UCSD-AML1 (cell line): ENCODE measurements at regions not wholly inside any gene's neighbourhood (a gene's known extent, or its start where the extent isn't known, plus 50 kb on each side); places are given as distances from the start of the nearest gene placed in this dataset.

ENCODE experiments used
- DNase-seq: peaks from one replicate; lab custom pipeline; 2025; ENCODE audit not compliant: unreplicated experiment; lab: John Stamatoyannopoulos, UW

DNA sequence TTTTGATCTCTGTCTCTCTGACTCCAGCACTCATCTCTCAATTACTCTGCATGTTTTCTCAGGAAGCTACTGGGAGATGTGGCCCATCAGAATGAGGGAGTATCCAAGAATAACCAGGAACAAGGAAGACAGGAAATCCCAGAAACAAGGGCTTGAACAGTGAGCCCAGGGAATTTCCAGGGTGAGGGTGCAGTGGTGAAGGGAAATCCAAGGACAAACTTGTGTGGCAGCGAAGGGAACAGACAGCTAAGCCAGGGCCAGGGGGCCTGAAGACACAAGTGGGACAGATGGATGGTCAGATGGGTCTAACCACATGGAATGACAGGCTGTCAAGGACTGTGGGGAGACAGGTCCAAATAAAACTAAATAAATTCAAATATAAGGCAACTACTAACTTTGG is 121.8 kb upstream of the ERRFI1 start:
- DNase-seq: no peak

DNA sequence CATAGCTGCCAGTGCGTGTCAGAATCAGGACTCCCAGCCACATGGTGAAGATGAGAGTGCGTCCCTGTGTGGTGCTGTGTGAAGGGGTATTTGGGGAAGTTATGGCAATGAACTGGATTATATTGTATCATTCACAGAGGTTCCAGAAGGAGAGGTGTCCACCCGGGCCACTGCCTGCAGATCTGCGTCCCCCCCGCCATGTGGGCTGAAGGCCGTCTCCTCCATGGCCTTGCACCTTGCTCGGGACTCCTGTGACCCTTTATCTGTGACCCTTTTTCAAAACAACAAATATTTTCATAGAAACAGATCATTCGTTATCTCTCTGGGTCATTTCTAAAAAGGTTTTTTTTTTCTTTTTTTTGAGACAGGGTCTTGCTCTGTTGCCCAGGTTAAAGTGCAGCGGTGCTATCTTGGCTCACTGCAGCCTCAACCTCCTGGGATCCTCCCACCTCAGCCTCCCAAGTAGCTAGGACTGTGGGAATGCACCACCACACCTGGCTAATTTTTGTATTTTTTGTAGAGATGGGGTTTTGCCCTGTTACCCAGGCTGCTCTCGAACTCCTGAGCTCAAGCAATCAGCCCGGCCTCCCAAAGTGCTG is 120.2 kb upstream of the ERRFI1 start:
- no peak for DNase-seq

DNA sequence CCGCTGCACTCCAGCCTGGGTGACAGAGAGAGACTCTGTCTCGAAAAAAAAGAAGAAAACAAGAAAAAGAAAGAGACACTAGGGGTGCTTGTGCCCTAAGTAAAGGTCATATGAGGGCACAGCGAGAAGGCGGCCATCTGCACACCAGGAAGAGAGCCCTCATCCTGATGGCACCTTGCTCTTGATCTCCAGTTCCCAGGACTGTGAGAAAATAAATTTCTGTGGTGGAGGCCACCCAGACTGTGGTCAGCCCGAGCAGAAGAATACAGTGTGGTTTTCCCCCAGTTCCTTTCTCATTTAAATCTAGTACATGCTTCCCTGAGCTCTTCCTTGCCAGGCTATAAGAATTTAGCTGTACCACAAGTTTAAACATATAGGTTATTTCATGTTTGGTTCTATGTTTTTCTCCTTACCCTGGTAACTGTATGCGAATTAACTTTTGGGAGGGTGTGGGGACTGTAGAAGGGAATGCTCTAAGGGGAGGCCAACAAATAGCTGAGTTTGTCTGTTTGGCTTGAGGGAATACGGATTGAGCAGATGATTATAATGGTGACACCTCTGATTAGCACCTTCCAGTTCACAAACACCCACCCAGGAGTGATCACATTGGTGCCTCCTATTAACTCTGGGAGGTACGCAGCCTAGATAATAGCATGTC is 119.6 kb upstream of the ERRFI1 start:
- no peak for DNase-seq

DNA sequence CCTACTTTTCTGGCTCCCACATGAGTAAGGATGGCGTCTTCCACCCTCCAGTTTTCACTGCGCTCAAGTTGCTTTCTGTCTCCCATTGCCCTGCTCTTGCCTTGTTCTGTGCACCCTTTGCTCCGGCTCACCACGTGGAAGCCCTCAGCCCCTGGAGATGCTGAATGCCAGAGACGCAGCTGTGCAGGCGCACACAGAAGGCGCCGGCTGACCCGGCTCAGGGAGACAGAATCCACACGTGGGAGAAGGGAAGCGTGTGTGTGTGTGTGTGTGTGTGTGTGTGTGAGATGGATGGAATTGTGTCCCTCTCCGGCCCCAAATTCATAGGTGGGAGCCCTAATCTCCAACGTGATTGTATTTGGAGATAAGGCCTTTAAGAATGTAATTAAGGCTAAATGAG is 118.2 kb upstream of the ERRFI1 start:
- no peak for DNase-seq

DNA sequence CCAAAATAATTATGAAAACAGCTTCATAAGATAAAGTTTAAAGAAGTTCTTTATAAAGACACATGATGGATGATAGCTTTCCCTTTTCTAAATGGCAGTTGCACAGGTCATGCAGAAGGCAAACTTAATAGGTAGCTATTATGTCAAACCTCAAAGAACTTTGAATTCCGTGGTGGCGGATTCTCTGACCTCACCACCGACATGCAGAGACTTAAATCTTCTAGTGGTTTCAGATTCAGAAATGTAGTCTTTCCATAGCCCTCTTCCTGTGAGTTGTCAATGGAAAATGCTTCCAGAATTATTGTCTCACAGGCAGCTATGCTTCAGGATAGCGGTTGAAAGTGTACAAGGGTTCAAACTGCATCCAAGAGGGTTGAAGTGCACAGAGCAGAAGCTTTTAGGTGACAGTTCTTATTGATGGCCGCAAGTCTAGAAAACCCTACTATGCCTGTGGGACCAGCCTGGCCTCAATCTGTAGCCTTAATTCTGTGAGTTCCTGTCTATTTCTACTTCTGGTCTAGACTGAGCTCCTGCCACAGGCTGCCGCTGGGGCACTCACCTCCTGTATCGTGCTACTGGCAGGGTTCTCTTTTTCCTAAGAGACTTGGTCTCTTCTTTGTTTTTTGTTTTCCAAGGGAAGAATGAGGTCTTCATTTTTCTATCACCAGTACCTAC is 117.0 kb upstream of the ERRFI1 start:
- no peak for DNase-seq

DNA sequence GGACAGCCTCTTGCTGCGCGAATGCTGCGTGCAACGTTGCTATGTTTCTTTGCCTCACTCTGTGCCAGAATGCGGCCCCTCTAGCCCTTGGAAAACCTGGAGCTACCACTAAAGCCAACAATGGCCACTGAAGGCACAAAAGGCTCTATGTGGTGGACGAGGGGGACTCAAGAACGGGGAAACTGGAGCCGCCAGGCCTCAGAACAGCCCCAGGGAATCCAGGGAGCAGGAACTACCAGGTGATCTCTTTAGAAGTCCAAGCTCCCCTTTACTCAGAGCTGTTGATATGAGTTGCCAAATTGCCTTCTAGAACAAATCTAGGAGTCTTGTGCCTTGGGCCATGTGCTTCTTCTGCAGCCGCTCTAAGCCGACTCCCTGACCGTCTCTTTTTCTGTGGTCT is 113.8 kb upstream of the ERRFI1 start:
- DNase-seq: no peak

DNA sequence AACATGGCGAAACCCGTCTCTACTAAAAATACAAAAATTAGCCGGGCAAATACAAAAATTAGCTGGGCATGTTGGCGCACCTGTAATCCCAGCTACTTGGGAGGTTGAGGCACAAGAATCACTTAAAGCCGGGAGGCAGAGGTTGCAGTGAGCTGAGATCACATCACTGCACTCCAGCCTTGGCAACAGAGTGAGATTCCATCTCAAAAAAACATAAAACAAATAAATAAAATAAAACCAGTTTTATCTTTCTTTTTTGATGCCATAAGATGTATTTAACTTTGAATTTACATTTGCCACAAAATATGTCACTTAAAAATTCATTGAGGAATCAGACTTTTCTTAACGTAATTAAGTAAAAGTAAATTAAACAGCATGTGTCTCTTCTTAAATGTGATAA is 113.3 kb upstream of the ERRFI1 start:
- no peak for DNase-seq

DNA sequence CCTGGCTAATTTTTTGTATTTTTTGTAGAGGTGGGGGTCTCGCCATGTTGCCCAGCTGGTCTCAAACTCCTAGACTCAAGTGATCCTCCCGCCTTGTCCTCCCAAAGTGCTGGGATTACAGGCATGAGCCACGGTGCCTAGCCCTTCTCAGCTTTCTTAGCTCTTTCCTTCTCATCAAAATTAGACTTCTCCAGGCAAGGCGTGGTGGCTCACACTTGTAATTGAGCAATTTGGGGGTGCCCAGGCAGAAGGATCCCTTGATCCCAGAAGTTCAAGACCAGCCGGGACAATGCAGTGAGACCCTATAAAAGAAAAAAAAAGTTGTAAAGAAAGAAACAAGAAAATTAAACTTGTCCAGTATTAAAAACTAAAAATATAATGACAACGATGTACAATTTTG is 112.6 kb upstream of the ERRFI1 start:
- no peak for DNase-seq

DNA sequence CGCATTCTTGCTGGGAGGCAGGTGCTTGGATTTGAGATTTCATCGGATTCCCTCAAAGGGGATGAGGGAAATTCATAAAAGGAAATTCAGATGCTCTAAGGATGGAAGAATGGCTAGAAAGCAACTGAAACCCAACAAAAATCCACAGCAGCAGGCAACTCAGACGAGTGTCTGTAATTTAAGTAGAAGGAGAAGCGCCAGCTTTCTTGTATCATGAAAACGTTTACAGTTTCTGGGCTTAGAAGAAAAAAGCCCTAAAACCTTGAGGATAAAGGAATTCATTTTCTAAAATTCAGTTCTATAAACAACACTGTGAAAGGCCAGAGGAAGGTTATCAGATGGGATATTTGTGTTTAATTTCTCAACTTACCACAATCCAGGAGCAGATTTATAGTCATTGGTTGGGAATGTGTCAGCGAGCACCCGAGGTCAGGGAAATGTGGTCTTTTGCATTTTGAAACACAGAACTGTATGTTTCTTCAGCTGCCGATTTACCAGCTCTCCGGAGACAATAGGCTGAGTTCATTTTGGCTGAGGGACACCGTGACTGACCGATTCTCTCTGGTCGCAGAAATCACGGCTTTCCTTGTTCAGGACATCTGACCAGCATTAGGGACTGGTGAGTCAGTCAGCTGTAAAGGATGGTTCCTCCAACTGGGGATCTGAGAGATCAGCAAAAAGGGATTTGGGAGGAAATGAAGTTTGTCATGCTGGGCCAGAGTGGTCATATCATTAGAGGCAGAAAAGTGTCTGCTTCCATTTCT is 111.6 kb upstream of the ERRFI1 start:
- DNase-seq: no peak

DNA sequence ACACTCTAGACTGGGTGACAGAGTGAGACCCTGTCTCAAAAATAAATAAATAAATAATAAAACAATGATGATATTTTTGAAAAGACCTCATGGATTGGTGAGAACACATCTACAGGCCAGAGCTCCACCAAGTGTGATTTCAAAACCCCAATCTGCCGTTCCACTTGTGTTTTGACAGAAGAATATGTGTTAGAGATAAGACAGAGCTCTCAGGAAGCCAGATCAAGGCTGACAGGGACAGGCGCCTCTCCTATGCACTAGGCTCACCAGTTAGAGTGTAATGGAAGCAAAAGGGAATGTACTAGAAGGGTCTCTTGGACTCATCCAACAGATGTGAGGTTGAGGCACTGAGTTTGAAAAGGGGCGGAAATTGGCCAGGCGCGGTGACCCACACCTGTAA is 110.7 kb upstream of the ERRFI1 start:
- no peak for DNase-seq

DNA sequence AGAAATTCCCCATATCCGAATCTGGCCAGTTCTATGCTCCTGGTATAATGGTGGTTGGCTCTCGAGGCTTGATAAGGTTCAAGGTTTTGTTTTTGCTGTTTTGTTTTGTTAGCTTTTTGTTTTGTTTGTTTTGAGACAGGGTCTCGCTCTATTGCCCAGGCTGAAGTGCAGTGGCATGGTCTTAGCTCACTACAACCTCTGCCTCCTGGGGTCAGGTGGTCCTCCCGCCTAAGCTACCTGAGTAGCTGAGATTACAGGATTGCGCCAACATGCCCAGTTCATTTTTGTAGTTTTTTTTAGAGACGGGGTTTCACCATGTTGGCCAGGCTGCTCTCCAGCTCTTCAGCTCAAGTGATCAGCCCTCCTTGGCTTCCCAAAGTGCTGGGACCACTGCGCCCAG is 109.1 kb upstream of the ERRFI1 start:
- DNase-seq: no peak

DNA sequence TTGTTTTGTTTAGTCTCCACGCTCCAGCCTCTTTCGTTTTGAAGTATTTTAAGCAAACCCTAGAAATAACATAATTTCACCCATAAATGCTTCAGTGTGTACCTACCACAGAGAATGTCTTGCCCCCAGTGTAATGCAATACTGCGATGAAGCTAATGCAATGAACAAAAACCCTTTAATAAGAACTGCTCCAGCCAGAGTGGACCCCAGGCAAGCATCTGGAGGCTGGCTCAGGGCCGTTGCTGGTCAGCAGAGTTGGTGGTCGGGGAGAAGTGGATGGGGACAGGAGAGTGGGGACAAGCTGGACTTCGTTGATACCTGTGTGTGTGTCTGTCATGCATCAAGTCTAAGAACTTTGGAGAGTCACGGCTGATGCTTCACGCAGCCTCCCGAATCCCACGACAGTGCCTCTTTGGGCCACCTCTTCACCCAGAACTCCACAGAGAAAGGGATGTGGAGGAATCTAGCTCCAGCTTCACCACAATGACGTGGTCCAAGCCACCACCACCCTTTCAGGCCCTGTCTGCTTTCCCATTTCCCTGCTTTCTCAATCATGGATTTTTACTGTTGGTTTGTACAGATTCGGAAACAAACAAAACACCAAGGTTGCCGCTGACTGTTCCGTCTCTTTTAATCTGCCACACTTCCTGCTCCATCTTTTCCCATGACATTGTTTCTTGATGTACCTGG is 108.6 kb upstream of the ERRFI1 start:
- DNase-seq: no peak

DNA sequence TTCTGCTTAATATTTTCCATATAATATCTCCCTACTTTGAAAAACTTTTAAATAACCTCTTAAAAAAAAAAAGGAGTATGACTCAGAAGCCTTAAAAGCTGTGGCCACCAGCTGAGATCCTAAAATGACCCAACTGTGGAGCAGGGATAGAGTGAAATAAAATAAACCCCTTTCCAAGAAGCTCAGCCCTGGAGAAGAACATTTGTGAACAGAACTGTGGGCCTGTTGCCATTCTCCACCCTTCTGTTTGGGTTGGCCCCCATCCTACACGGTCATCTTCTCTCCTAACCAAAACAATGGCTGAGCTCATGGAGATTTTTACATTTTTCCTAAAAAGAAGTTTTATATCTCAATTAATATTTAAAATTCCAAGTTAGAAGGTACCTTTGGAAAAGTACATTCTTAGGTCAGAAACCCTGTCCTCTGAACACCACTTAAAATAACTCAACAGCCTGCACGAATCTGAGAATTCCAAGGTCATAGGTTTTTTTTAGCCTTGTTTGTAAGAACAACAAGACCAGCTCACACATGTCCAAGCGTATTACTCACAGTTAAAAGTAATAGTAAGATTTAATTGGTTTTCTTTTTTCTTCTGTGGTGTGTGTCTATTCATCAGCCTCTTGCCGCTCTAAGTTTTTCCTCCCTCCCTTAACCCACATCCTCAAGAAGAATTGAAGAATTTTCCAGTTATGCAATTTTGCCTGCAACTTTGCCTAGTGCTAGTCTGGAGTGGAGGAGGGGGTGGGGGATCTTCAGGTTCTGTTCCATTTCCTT is 107.7 kb upstream of the ERRFI1 start:
- DNase-seq: no peak

DNA sequence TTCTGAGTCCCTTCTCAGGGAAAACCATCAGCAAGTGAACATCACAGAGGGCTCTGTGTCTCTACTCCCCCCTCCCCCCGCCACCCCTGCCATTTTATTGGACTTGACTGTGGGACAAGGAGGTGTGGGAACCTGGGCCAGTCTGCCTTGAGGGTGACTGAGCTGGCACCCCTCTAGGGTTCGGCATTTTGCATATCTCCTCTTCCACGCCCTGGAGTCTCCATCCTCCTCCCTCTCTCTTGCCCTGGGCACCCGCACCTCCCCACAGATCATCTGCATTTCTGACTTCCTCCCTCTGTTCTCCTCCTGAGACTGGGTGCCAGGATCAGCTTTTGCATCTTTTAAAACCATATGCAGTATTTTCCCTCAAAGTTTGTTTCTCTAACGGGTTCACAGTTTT is 107.1 kb upstream of the ERRFI1 start:
- no peak for DNase-seq

DNA sequence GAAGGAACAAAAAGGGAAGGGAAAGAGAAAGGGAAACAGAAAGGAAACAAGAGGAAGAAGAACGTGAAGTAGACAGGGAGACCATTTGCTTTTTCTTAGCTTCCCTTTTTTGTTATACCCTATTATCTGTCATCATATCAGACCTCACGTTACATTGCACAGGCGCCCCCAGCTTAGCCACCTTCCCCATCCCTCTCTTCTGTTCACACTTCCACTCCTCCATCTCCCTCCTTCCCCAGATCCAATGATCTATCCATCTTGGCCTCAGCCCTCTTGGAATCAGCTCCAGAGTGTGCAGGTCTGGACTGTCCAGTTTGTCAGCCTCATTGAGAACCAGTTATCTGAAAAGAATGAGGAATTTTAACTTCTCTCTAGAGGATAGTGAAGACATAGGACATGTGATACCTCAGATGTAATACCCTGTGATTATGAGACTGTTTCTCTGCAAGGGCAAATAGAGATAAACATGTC is 101.1 kb upstream of the ERRFI1 start:
- no peak for DNase-seq

DNA sequence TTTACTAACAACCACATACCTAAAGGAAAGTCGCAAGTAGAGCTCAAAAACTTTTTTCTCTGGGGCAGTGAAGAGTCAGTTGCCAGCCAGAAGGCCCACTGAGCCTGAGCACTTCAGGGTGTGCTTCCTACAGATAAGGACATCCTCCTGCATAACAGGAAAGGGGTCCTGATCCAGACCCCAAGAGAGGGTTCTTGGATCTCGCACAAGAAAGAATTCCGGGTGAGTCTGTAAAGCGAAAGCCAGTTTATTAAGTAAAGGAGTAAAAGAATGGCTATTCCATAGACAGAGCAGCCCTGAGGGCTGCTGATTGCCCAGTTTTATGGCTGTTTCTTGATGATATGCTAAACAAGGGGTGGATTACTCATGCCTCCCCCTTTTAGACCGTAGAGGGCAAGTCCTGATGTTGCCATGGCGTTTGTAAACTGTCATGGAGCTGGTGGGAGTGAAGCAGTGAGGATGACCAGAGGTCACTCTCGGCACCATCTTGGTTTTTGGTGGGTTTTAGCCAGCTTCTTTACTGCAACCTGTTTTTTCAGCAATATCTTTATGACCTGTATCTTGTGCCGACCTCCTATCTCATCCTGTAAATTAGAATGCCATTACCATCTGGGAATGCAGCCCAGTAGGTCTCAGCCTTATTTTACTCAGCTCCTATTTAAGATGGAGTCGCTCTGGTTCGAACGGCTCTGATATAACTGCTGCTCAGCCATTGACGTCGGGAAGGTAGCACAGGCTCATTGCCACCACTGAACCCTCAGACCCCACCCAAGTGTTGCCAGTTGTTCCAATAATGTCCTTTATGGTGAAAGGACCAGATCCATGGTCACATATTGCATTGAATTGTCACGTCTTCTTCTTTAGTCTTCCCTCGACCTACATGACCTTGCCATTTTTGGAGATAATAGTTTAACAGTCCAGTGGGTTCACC is 96.6 kb upstream of the ERRFI1 start:
- no peak for DNase-seq

DNA sequence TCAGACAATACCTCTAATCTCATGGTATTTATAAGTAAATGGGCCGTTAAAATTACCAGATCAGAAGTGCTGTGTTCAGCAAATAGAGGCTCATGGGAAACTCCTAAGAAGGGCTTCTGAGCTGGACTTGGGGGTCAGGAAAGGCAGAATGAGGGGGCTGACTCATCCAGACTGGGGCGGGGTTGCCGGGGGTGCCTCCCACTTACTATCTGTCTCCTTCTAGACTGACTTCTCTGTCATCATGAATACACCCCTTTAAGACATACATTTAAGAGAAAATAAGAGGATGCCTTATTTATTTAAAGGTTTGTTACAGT is 96.0 kb upstream of the ERRFI1 start:
- no peak for DNase-seq

DNA sequence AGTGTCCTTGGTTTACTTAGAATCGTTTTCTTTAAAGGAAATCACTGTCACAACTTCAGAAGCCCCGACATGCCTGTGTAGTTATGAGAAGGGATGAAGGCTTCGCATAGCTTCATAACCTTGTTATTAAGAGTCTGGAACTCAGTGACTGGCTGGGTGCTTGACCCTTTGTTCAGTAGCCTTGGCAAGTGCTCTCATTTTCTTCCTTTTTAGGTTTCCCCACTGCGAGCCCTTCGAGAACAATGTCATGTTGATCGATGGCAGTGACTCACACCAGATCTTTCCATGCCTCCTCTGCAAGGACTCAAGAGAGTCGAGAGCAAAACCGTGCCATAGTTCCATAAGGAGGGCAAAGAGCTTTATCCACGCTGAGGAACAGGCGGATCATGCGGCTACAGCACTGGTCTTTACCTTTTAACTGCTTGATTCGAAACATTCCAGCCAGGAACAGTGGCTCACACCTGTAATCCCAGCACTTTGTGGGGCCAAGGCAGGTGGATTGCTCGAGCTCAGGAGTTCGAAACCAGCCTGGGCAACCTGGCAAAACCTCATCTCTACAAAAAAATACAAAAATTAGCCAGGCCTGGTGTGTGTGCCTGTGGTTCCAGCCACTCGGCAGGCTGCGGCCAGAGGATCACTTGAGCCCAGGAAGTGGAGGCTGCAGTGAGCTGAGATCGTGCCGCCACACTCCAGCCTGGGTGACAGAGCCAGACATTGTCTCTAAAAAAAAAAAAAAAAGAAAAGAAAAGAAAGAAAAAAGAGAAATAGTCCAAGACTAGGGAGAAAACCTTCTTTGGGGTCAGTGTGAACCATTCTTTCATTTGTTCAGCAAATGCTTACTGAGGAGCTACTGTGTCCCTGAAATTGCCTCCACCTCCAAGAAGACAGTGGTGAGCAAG is 95.4 kb upstream of the ERRFI1 start:
- no peak for DNase-seq
